Chondrocyte (in vitro differentiated cells): ENCODE measurements at regions not wholly inside any gene's neighbourhood (a gene's known extent, or its start where the extent isn't known, plus 50 kb on each side); places are given as distances from the start of the nearest gene placed in this dataset.
A peak's percentile ranks its signal among the peaks of the same experiment; 100 is the strongest.

Experiments used
- DNase-seq: peaks from one replicate; pipeline ENCODE4 v3.0.0; 2021; ENCODE audit warnings: mixed read lengths, low spot score
- H3K27ac Mint-ChIP-seq: one replicate; pipeline ENCODE4 v1.8.0; 2021; ENCODE audit warnings: mild to moderate bottlenecking, moderate library complexity, mixed read lengths; ENCODE audit not compliant: unreplicated experiment
- H3K27me3 Mint-ChIP-seq: 2 replicates; pipeline ENCODE4 v1.8.0; 2021; ENCODE audit warnings: low read depth, mixed read lengths
- H3K36me3 Mint-ChIP-seq: 2 replicates; pipeline ENCODE4 v1.8.0; 2021; ENCODE audit warnings: low read depth, mixed read lengths
- H3K4me1 Mint-ChIP-seq: 2 replicates; pipeline ENCODE4 v1.8.0; 2021; ENCODE audit warnings: low read depth, mild to moderate bottlenecking, mixed read lengths
- H3K4me3 Mint-ChIP-seq: one replicate; pipeline ENCODE4 v1.8.0; 2021; ENCODE audit warnings: mild to moderate bottlenecking, moderate library complexity, mixed read lengths; ENCODE audit not compliant: unreplicated experiment
- H3K9me3 Mint-ChIP-seq: 2 replicates; pipeline ENCODE4 v1.8.0; 2021; ENCODE audit warnings: low read depth, mixed read lengths
- CTCF ChIP-seq: fragments of 200-600 bp; sonication (generic); IDR thresholded peaks from 2 replicates; pipeline ENCODE4 v1.5.0; 2021; ENCODE audit warnings: antibody characterized with exemption, mild to moderate bottlenecking, moderate library complexity

GRCh38 chr6:82597201-82597600 is 233.6 kb downstream of the TPBG start:
- Mint-ChIP-seq H3K27ac (no peak overlapping the region), H3K9me3 (no peaks in the 10 kb centered on the region), H3K4me1 (peaks cover 6% of the 10 kb centered on the region), H3K4me3 (no peak overlapping the region), H3K27me3 (peaks cover 7% of the 10 kb centered on the region), H3K36me3 (no peaks in the 10 kb centered on the region)
- TF ChIP-seq CTCF: no peak
- DNase-seq: no peak

- no peak for TF ChIP-seq CTCF
- Mint-ChIP-seq H3K27ac (peak overlapping the region; percentile 65), H3K4me1 (peaks cover 20% of the 10 kb centered on the region), H3K9me3 (peaks cover 8% of the 10 kb centered on the region), H3K4me3 (no peak overlapping the region), H3K36me3 (no peaks in the 10 kb centered on the region), H3K27me3 (no peaks in the 10 kb centered on the region)
- DNase-seq: no peak
Observed at GRCh38 chr6:82602776-82603175, 239.2 kb downstream of the TPBG start.

GRCh38 chr6:82603871-82604270 is 240.3 kb downstream of the TPBG start:
- Mint-ChIP-seq H3K9me3 (peaks cover 8% of the 10 kb centered on the region), H3K36me3 (no peaks in the 10 kb centered on the region), H3K27me3 (peaks cover 4% of the 10 kb centered on the region), H3K4me3 (no peak overlapping the region), H3K27ac (no peak overlapping the region), H3K4me1 (peaks cover 19% of the 10 kb centered on the region)
- DNase-seq: no peak
- TF ChIP-seq CTCF: no peak

GRCh38 chr6:82607998-82608725 is 244.5 kb downstream of the TPBG start:
- Mint-ChIP-seq H3K4me3 (no peak overlapping the region), H3K27ac (no peak overlapping the region), H3K4me1 (peaks cover 5% of the 10 kb centered on the region), H3K27me3 (peaks cover 12% of the 10 kb centered on the region), H3K36me3 (no peaks in the 10 kb centered on the region), H3K9me3 (peaks cover 8% of the 10 kb centered on the region)
- DNase-seq: no peak
- no peak for TF ChIP-seq CTCF

- no peak overlapping the region for H3K27ac Mint-ChIP-seq
- H3K4me3 Mint-ChIP-seq: no peak overlapping the region
Observed at GRCh38 chr6:82608781-82609180, 245.2 kb downstream of the TPBG start.

More at GRCh38 chr6:82608781-82609180, 245.2 kb downstream of the TPBG start:
- TF ChIP-seq CTCF: no peak
- Mint-ChIP-seq H3K36me3 (no peaks in the 10 kb centered on the region), H3K4me1 (no peaks in the 10 kb centered on the region), H3K9me3 (peaks cover 3% of the 10 kb centered on the region), H3K27me3 (peaks cover 12% of the 10 kb centered on the region)
- DNase-seq: no peak
